ENCODE measurements at regions not wholly inside any gene's neighbourhood (a gene's known extent, or its start where the extent isn't known, plus 50 kb on each side); places are given as distances from the start of the nearest gene placed in this dataset.

DNA sequence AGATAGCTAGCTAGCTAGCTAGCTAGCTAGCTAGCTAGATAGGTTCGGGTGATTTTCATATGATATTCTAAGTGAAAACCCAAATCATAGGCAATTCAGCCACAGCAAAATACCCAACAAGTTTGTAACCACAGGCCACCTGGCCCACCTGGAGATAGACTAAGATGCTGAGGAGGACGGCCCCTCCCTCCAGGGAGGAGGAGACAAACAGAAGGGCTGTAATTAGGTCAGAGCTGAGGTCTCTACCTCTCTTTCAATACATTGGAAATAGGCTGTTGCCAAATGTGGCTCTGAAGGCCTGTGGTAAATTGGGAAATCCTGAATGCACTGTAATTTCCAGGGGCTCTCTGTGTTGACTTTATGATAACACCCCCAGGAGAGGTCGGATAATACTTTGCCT lies 382.2 kb downstream of the FGF9 start:
- BruUV-seq (replicated peaks): no TSS peak
- H3K27ac ChIP-seq (ENCODE audit: low read length): no peak overlapping the region
- no peaks in the 10 kb centered on the region for H3K27me3 ChIP-seq (ENCODE audit: control insufficient read depth, insufficient read depth, low read length)
- H3K36me3 ChIP-seq (ENCODE audit: control insufficient read depth, insufficient read depth, low read length): no peaks in the 10 kb centered on the region
- in situ Hi-C loops (cut with HindIII; ENCODE audit: low pct_unique_long_range_greater_than_20kb, low sequenced_read_pairs): no loop called here
- ChIA-PET CTCF (no interaction called here), POLR2A (no interaction called here)
- intact Hi-C loops (cut with micrococcal nuclease; ENCODE audit: unreplicated experiment): no loop called here
- TF ChIP-seq, protein P1, sequence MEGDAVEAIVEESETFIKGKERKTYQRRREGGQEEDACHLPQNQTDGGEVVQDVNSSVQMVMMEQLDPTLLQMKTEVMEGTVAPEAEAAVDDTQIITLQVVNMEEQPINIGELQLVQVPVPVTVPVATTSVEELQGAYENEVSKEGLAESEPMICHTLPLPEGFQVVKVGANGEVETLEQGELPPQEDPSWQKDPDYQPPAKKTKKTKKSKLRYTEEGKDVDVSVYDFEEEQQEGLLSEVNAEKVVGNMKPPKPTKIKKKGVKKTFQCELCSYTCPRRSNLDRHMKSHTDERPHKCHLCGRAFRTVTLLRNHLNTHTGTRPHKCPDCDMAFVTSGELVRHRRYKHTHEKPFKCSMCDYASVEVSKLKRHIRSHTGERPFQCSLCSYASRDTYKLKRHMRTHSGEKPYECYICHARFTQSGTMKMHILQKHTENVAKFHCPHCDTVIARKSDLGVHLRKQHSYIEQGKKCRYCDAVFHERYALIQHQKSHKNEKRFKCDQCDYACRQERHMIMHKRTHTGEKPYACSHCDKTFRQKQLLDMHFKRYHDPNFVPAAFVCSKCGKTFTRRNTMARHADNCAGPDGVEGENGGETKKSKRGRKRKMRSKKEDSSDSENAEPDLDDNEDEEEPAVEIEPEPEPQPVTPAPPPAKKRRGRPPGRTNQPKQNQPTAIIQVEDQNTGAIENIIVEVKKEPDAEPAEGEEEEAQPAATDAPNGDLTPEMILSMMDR (IDR thresholded peaks at IDR 0.05): no peak
- TF ChIP-seq POLR2AphosphoS5 (IDR thresholded peaks at IDR 0.05; ENCODE audit: low read depth, low read length) (no peak), TCF7L2 (IDR thresholded peaks at IDR 0.05; ENCODE audit: low read depth, low read length) (no peak), SIN3A (IDR thresholded peaks at IDR 0.05; ENCODE audit: borderline replicate concordance, insufficient read depth, low read depth, low read length) (no peak), REST (IDR thresholded peaks at IDR 0.05; ENCODE audit: insufficient read depth in 1 of 2, low read depth in 2 of 2, low read length in 1 of 2) (no peak)
- no peak overlapping the region for H3K4me3 ChIP-seq (ENCODE audit: low read depth in 2 of 2, low read length in 2 of 2)
- H3K9me3 ChIP-seq (ENCODE audit: control insufficient read depth, insufficient read depth, low read depth, low read length): no peaks in the 10 kb centered on the region
- H3K4me1 ChIP-seq (ENCODE audit: control insufficient read depth, insufficient read depth, low read length): no peaks in the 10 kb centered on the region
- no peak for DNase-seq (ENCODE audit: low read depth, low spot score)
- no peak for ATAC-seq

DNA sequence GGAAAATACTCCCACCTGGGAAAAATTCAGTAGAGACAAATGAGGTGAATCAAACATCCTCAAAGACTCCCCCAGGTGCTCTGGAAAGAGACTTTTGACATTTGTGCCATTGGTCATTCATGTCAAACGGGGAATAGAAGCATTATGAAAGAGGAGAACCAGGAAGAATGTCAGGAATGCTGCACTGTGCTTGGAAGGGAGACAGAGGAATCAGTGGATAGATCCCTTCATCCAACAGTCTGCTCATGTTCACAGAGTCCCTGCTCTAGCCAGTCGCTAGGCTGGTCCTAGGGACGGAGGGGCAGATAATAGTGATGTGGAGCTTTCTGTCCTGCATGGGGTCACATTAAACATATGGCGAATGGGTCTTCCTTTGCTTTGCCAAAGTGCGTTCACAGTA lies 384.4 kb downstream of the FGF9 start:
- Histone ChIP-seq H3K4me1 (ENCODE audit: control insufficient read depth, insufficient read depth, low read length) (no peaks in the 10 kb centered on the region), H3K27me3 (ENCODE audit: control insufficient read depth, insufficient read depth, low read length) (no peaks in the 10 kb centered on the region), H3K36me3 (ENCODE audit: control insufficient read depth, insufficient read depth, low read length) (no peaks in the 10 kb centered on the region), H3K4me3 (ENCODE audit: low read depth in 2 of 2, low read length in 2 of 2) (no peak overlapping the region), H3K9me3 (ENCODE audit: control insufficient read depth, insufficient read depth, low read depth, low read length) (no peaks in the 10 kb centered on the region), H3K27ac (ENCODE audit: low read length) (no peak overlapping the region)
- ChIA-PET POLR2A (no interaction called here), CTCF (no interaction called here)
- intact Hi-C loops (cut with micrococcal nuclease; ENCODE audit: unreplicated experiment): no loop called here
- in situ Hi-C loops (cut with HindIII; ENCODE audit: low pct_unique_long_range_greater_than_20kb, low sequenced_read_pairs): no loop called here
- ATAC-seq (no peak), DNase-seq (ENCODE audit: low read depth, low spot score) (no peak)
- TF ChIP-seq POLR2AphosphoS5 (IDR thresholded peaks at IDR 0.05; ENCODE audit: low read depth, low read length): no peak
- TF ChIP-seq, protein P1 (IDR thresholded peaks at IDR 0.05): no peak
- no peak for TF ChIP-seq SIN3A (IDR thresholded peaks at IDR 0.05; ENCODE audit: borderline replicate concordance, insufficient read depth, low read depth, low read length)
- TF ChIP-seq TCF7L2 (IDR thresholded peaks at IDR 0.05; ENCODE audit: low read depth, low read length): no peak
- TF ChIP-seq REST (IDR thresholded peaks at IDR 0.05; ENCODE audit: insufficient read depth in 1 of 2, low read depth in 2 of 2, low read length in 1 of 2): no peak
- no TSS peak for BruUV-seq (replicated peaks)
